H1 (cell line): ENCODE measurements at regions not wholly inside any gene's neighbourhood (a gene's known extent, or its start where the extent isn't known, plus 50 kb on each side); places are given as distances from the start of the nearest gene placed in this dataset.

Source experiments
- CTCF ChIA-PET: fragments of 300-600 bp; sonication (Branson Sonifier 250); formaldehyde crosslinking; loops from one replicate; lab custom pipeline; 2021; ENCODE audit not compliant: partially characterized antibody; lab: Charles Lee
- POLR2A ChIA-PET: fragments of 300-600 bp; sonication (Branson Sonifier 250); formaldehyde crosslinking; loops from one replicate; lab custom pipeline; 2021; ENCODE audit warnings: inconsistent platforms; ENCODE audit not compliant: partially characterized antibody; lab: Charles Lee
- DNase-seq, 2 experiments: peaks; one replicate each; pipeline versions ENCODE4 v3.0.0 to v3.0.0-alpha.2; 2010 to 2022; ENCODE audit warnings: low spot score in 2 of 2, low read depth in 1 of 2, mixed read lengths in 1 of 2
- FAIRE-seq: peaks from 2 replicates; lab custom pipeline; 2011; peaks lifted over from hg19 to GRCh38; lab: Jason Lieb, UNC
- H2AFZ ChIP-seq: 2 replicates; pipeline ENCODE4 v1.8.1; 2012; ENCODE audit warnings: low read length, inconsistent platforms
- H2AK5ac ChIP-seq: 2 replicates; pipeline ENCODE4 v1.6.1; 2013; ENCODE audit warnings: low read depth, low read length
- H2BK120ac ChIP-seq: replicated peaks from 2 replicates; pipeline ENCODE3; 2013; ENCODE audit warnings: low read depth, low read length, inconsistent platforms
- H2BK12ac ChIP-seq: 2 replicates; pipeline ENCODE4 v1.6.1; 2013; ENCODE audit warnings: low read depth, low read length
- H2BK15ac ChIP-seq: 2 replicates; pipeline ENCODE4 v1.6.1; 2013; ENCODE audit warnings: low read length
- H2BK20ac ChIP-seq: 2 replicates; pipeline ENCODE4 v1.6.1; 2013; ENCODE audit warnings: low read length
- H2BK5ac ChIP-seq: 2 replicates; pipeline ENCODE4 v1.6.1; 2013; ENCODE audit warnings: low read depth, low read length
- H3K14ac ChIP-seq: 2 replicates; pipeline ENCODE4 v1.6.1; 2013; ENCODE audit warnings: inconsistent platforms; ENCODE audit not compliant: insufficient read length
- H3K18ac ChIP-seq: 2 replicates; pipeline ENCODE4 v1.6.1; 2013; ENCODE audit warnings: low read length; ENCODE audit errors: extremely low read depth
- H3K23ac ChIP-seq: 2 replicates; pipeline ENCODE4 v1.6.1; 2013; ENCODE audit warnings: inconsistent platforms; ENCODE audit not compliant: insufficient read length
- H3K23me2 ChIP-seq: 2 replicates; pipeline ENCODE4 v1.6.1; 2013; ENCODE audit warnings: low read depth, low read length
- H3K27ac ChIP-seq: 2 replicates; pipeline ENCODE4 v1.6.1; 2011; ENCODE audit warnings: low read depth, low read length, inconsistent platforms
- H3K27me3 ChIP-seq, 4 experiments: replicated peaks in 1 of 4; 1 replicate in 1 of 4; 2 replicates in 3 of 4; pipeline versions ENCODE4 v1.6.1 to v1.8.1; 2011 to 2013; ENCODE audit warnings: low read length in 3 of 4, mild to moderate bottlenecking in 3 of 4, inconsistent platforms in 2 of 4, mixed read lengths in 2 of 4, moderate library complexity in 1 of 4; ENCODE audit not compliant: control insufficient read depth in 3 of 4, insufficient read depth in 3 of 4; ENCODE audit errors: extremely low read depth in 1 of 4
- H3K36me3 ChIP-seq, 4 experiments: 2 replicates each; pipeline versions ENCODE4 v1.6.1 to v1.8.1; 2011 to 2013; ENCODE audit warnings: mild to moderate bottlenecking in 4 of 4, low read length in 3 of 4, moderate library complexity in 2 of 4, control low read depth in 1 of 4, inconsistent platforms in 1 of 4; ENCODE audit not compliant: insufficient read depth in 4 of 4, control insufficient read depth in 2 of 4
- H3K4ac ChIP-seq: replicated peaks from 2 replicates; pipeline ENCODE3; 2013; ENCODE audit warnings: low read length, low read depth, mixed read lengths, inconsistent platforms; ENCODE audit not compliant: insufficient read length
- H3K4me1 ChIP-seq, 4 experiments: replicated peaks in 1 of 4; 1 replicate in 1 of 4; 2 replicates in 3 of 4; pipeline versions ENCODE4 v1.6.1 to v1.8.1; 2011 to 2013; ENCODE audit warnings: low read length in 3 of 4, inconsistent platforms in 2 of 4, mixed read lengths in 1 of 4; ENCODE audit not compliant: insufficient read depth in 4 of 4, control insufficient read depth in 3 of 4
- H3K4me2 ChIP-seq, 2 experiments: 2 replicates each; pipeline versions ENCODE4 v1.6.1 to v1.8.1; 2011 to 2013; ENCODE audit warnings: low read depth in 2 of 2, low read length in 2 of 2, control low read depth in 1 of 2, inconsistent platforms in 1 of 2, mild to moderate bottlenecking in 1 of 2; ENCODE audit not compliant: insufficient read depth in 1 of 2
- H3K4me3 ChIP-seq, 4 experiments: fragments of 200-600, 300-600 bp in 1 of 4; sonication (generic), shearing (Covaris generic), sonication (Bioruptor Twin) in 1 of 4; 2 replicates each; pipeline versions ENCODE4 v1.5.1 to v1.8.1; 2011 to 2016; ENCODE audit warnings: low read length in 4 of 4, low read depth in 3 of 4, control low read depth in 2 of 4, inconsistent platforms in 2 of 4, mild to moderate bottlenecking in 2 of 4, mixed read lengths in 1 of 4, moderate library complexity in 1 of 4; ENCODE audit not compliant: insufficient read depth in 2 of 4; ENCODE audit errors: extremely low read depth in 1 of 4
- H3K56ac ChIP-seq: replicated peaks from 2 replicates; pipeline ENCODE3; 2013; ENCODE audit warnings: low read depth, mild to moderate bottlenecking, mixed read lengths, low read length, inconsistent platforms; ENCODE audit not compliant: insufficient read length
- H3K79me1 ChIP-seq: 2 replicates; pipeline ENCODE4 v1.6.1; 2013; ENCODE audit warnings: low read depth, low read length, control low read depth
- H3K79me2 ChIP-seq, 2 experiments: 2 replicates each; pipeline versions ENCODE4 v1.6.1 to v1.8.1; 2012 to 2013; ENCODE audit warnings: low read length in 2 of 2, mild to moderate bottlenecking in 2 of 2, inconsistent platforms in 1 of 2; ENCODE audit not compliant: insufficient read depth in 2 of 2, control insufficient read depth in 1 of 2
- H3K9ac ChIP-seq, 4 experiments: replicated peaks in 1 of 4; 1 replicate in 1 of 4; 2 replicates in 3 of 4; pipeline versions ENCODE4 v1.6.1 to v1.8.1; 2011 to 2013; ENCODE audit warnings: low read depth in 3 of 4, low read length in 3 of 4, control low read depth in 2 of 4, mild to moderate bottlenecking in 2 of 4, moderate library complexity in 2 of 4, inconsistent platforms in 1 of 4; ENCODE audit errors: extremely low read depth in 1 of 4
- H3K9me3 ChIP-seq, 2 experiments: 2 replicates each; pipeline versions ENCODE4 v1.6.1 to v1.8.1; 2012 to 2013; ENCODE audit warnings: mild to moderate bottlenecking in 2 of 2, moderate library complexity in 2 of 2, control low read depth in 1 of 2, inconsistent platforms in 1 of 2, low read depth in 1 of 2, low read length in 1 of 2, mixed read lengths in 1 of 2; ENCODE audit not compliant: insufficient read depth in 2 of 2
- H4K20me1 ChIP-seq, 2 experiments: replicated peaks in 1 of 2; 2 replicates each; pipeline versions ENCODE3 to v1.8.1; 2011 to 2013; ENCODE audit warnings: inconsistent platforms in 2 of 2, low read length in 2 of 2, mild to moderate bottlenecking in 1 of 2; ENCODE audit not compliant: insufficient read depth in 2 of 2, control insufficient read depth in 1 of 2
- H4K5ac ChIP-seq: 2 replicates; pipeline ENCODE4 v1.6.1; 2013; ENCODE audit warnings: low read length, low read depth, mixed read lengths, inconsistent platforms; ENCODE audit not compliant: insufficient read length
- H4K8ac ChIP-seq: 2 replicates; pipeline ENCODE4 v1.8.0; 2013; ENCODE audit warnings: mild to moderate bottlenecking, moderate library complexity, low read length, inconsistent platforms; ENCODE audit not compliant: insufficient read depth; ENCODE audit errors: extremely low read depth
- H4K91ac ChIP-seq: replicated peaks from 2 replicates; pipeline ENCODE3; 2013; ENCODE audit warnings: low read length, mixed read lengths, inconsistent platforms; ENCODE audit not compliant: insufficient read length
- BRCA1 ChIP-seq: IDR thresholded peaks from 2 replicates; pipeline ENCODE4 v1.6.1; 2012; ENCODE audit warnings: low read depth, low read length, improper control_type of control experiment
- CREB1 ChIP-seq: IDR thresholded peaks from 2 replicates; pipeline ENCODE4 v1.6.1; 2012; ENCODE audit warnings: inconsistent platforms
- EGR1 ChIP-seq: IDR thresholded peaks from 2 replicates; pipeline ENCODE4 v1.6.1; 2011; ENCODE audit warnings: low read depth, low read length, borderline replicate concordance
- EP300 ChIP-seq, 2 experiments: IDR thresholded peaks; 1 replicate in 1 of 2; 2 replicates in 1 of 2; pipeline ENCODE4 v1.6.1; 2011 to 2012; ENCODE audit warnings: low read depth in 2 of 2, low read length in 2 of 2, mild to moderate bottlenecking in 2 of 2, borderline replicate concordance in 1 of 2, inconsistent platforms in 1 of 2, moderate library complexity in 1 of 2
- EZH2 ChIP-seq: fragments of 200-600 bp; sonication (generic); IDR thresholded peaks from 2 replicates; pipeline ENCODE4 v1.7.1; 2012; ENCODE audit warnings: low read depth, mild to moderate bottlenecking, moderate library complexity, low read length, inconsistent platforms; ENCODE audit not compliant: severe bottlenecking
- HDAC2 ChIP-seq, 2 experiments: fragments of 300-600 bp in 1 of 2; sonication (generic) in 1 of 2; IDR thresholded peaks; 2 replicates each; pipeline ENCODE4 v1.6.1; 2011 to 2012; ENCODE audit warnings: low read depth in 2 of 2, low read length in 2 of 2, mild to moderate bottlenecking in 2 of 2, moderate library complexity in 2 of 2, borderline replicate concordance in 1 of 2, inconsistent platforms in 1 of 2
- POLR2A ChIP-seq, 2 experiments: IDR thresholded peaks; 1 replicate in 1 of 2; 2 replicates in 1 of 2; pipeline ENCODE4 v1.6.1; 2011; ENCODE audit warnings: low read depth in 2 of 2, low read length in 2 of 2, mild to moderate bottlenecking in 2 of 2; ENCODE audit errors: control extremely low read depth in 1 of 2
- POU5F1 ChIP-seq: IDR thresholded peaks from 2 replicates; pipeline ENCODE4 v1.6.1; 2011; ENCODE audit warnings: low read depth, mild to moderate bottlenecking, low read length, moderate library complexity
- RXRA ChIP-seq: IDR thresholded peaks from 2 replicates; pipeline ENCODE4 v1.6.1; 2011; ENCODE audit warnings: low read depth, mild to moderate bottlenecking, low read length, moderate library complexity; ENCODE audit not compliant: insufficient read depth
- SIN3A ChIP-seq, 2 experiments: IDR thresholded peaks in 1 of 2; conservative IDR thresholded peaks in 1 of 2; 2 replicates each; pipeline ENCODE4 v1.6.1; 2011 to 2012; ENCODE audit warnings: low read length in 2 of 2, improper control_type of control experiment in 1 of 2, low read depth in 1 of 2, mild to moderate bottlenecking in 1 of 2
- SUZ12 ChIP-seq: fragments of 200-600 bp; sonication (generic); IDR thresholded peaks from 2 replicates; pipeline ENCODE4 v1.6.1; 2012; ENCODE audit warnings: mild to moderate bottlenecking, inconsistent platforms, low read length, moderate library complexity, mixed read lengths
- TAF1 ChIP-seq: IDR thresholded peaks from 2 replicates; pipeline ENCODE4 v1.6.1; 2011; ENCODE audit warnings: mild to moderate bottlenecking, low read depth, low read length
- WGBS, 2 experiments: shearing (Covaris generic) in 1 of 2; methylation state at CpG; one replicate each; pipeline versions ENCODE4 v1.1.6 to v1.1.7; 2013 to 2015; ENCODE audit warnings: low lambda C conversion rate in 2 of 2, mixed read lengths in 2 of 2, inconsistent platforms in 1 of 2, low coverage in 1 of 2, missing lambda C conversion rate in 1 of 2; ENCODE audit not compliant: insufficient replicate concordance in 2 of 2, insufficient coverage in 1 of 2, insufficient read length in 1 of 2; ENCODE audit errors: extremely low coverage in 1 of 2, missing lambda C conversion rate in 1 of 2; 5-methylcytosine and 5-hydroxymethylcytosine counted together

GRCh38 chr22:47816121-47816862 is 1053.8 kb downstream of the TBC1D22A start:
- no peak overlapping the region for H2BK5ac ChIP-seq
- H3K27me3 ChIP-seq: no peaks in the 10 kb centered on the region
- no peak overlapping the region for H3K18ac ChIP-seq
- H3K56ac ChIP-seq: no peak overlapping the region
- no peak overlapping the region for H3K27ac ChIP-seq
- no peaks in the 10 kb centered on the region for H3K79me2 ChIP-seq
- no peak overlapping the region for H3K4ac ChIP-seq
- H2BK15ac ChIP-seq: no peak overlapping the region
- no peak overlapping the region for H4K91ac ChIP-seq
- peaks cover 5% of the 10 kb centered on the region; the same call in 1 of the 2 replicates for H3K23me2 ChIP-seq
- no peak overlapping the region for H3K4me2 ChIP-seq
- no peak overlapping the region for H2AK5ac ChIP-seq
- WGBS, 2 experiments: 88% methylated on average over 16 of the region's 16 CpGs; no CpG with 5 or more reads in 1 of the 2 experiments
- no peak overlapping the region for H3K9ac ChIP-seq
- H3K23ac ChIP-seq: no peak overlapping the region
- no peaks in the 10 kb centered on the region for H3K4me1 ChIP-seq
- no peaks in the 10 kb centered on the region for H3K79me1 ChIP-seq
- H2BK12ac ChIP-seq: no peak overlapping the region
- peaks cover 0 to 3% (median 0%) of the 10 kb centered on the region in 4 experiments; a peak in 1 of 8 replicates for H3K36me3 ChIP-seq
- ChIA-PET CTCF (interaction anchor here (1.5 kb wide), 1 partner anchor 22 kb away, joined by 4 read pairs; no protein-coding TSS in a partner anchor), POLR2A (no interaction called here)
- DNase-seq: no peak
- TF ChIP-seq POU5F1 (no peak), POLR2A (IDR thresholded peaks at IDR 0.05; ENCODE audit: control extremely low read depth in 1 of 2, low read depth in 2 of 2, low read length in 2 of 2) (no peak), EGR1 (no peak), RXRA (no peak), TAF1 (no peak), SUZ12 (no peak), EP300 (IDR thresholded peaks at IDR 0.05; ENCODE audit: borderline replicate concordance in 1 of 2, low read depth in 2 of 2, low read length in 2 of 2) (no peak), EZH2 (no peak), HDAC2 (IDR thresholded peaks at IDR 0.05; ENCODE audit: borderline replicate concordance in 1 of 2, low read depth in 2 of 2, low read length in 2 of 2) (no peak), SIN3A (conservative IDR thresholded peaks at IDR 0.05 in 1 of 2, IDR thresholded peaks at IDR 0.05 in 1 of 2; ENCODE audit: low read depth in 1 of 2, low read length in 2 of 2) (no peak), BRCA1 (no peak), CREB1 (no peak)
- TF ChIP-seq, all 59 proteins: peak for 0
- no peak overlapping the region for H3K14ac ChIP-seq
- no peak overlapping the region for H4K5ac ChIP-seq
- H4K8ac ChIP-seq: no peak overlapping the region
- no peak overlapping the region for H3K4me3 ChIP-seq
- no peak overlapping the region for H2BK120ac ChIP-seq
- H3K9me3 ChIP-seq: peaks cover 5 to 6% of the 10 kb centered on the region in 2 experiments
- no peak overlapping the region for H2BK20ac ChIP-seq
- no peak overlapping the region for H2AFZ ChIP-seq
- peaks cover 0 to 1% of the 10 kb centered on the region in 2 experiments for H4K20me1 ChIP-seq
- FAIRE-seq: no peak
